Osteocyte (in vitro differentiated cells): ENCODE measurements at regions not wholly inside any gene's neighbourhood (a gene's known extent, or its start where the extent isn't known, plus 50 kb on each side); places are given as distances from the start of the nearest gene placed in this dataset.

Source experiments
- DNase-seq: peaks from one replicate; pipeline ENCODE4 v3.0.0; 2021; ENCODE audit warnings: mixed read lengths; ENCODE audit not compliant: unreplicated experiment; ENCODE audit errors: extremely low spot score
- H3K27ac Mint-ChIP-seq: one replicate; pipeline ENCODE4 v1.8.0; 2021; ENCODE audit warnings: mild to moderate bottlenecking, mixed read lengths; ENCODE audit not compliant: unreplicated experiment
- H3K27me3 Mint-ChIP-seq: one replicate; pipeline ENCODE4 v1.8.0; 2021; ENCODE audit warnings: mixed read lengths; ENCODE audit not compliant: unreplicated experiment
- H3K36me3 Mint-ChIP-seq: one replicate; pipeline ENCODE4 v1.8.0; 2021; ENCODE audit warnings: mixed read lengths; ENCODE audit not compliant: unreplicated experiment
- H3K4me1 Mint-ChIP-seq: one replicate; pipeline ENCODE4 v1.8.0; 2021; ENCODE audit warnings: mixed read lengths; ENCODE audit not compliant: unreplicated experiment
- H3K4me3 Mint-ChIP-seq: one replicate; pipeline ENCODE4 v1.8.0; 2021; ENCODE audit warnings: mild to moderate bottlenecking, moderate library complexity, mixed read lengths; ENCODE audit not compliant: unreplicated experiment
- H3K9me3 Mint-ChIP-seq: one replicate; pipeline ENCODE4 v1.8.0; 2021; ENCODE audit warnings: mixed read lengths; ENCODE audit not compliant: unreplicated experiment
- CTCF ChIP-seq: fragments of 200-600 bp; sonication (generic); IDR thresholded peaks from 2 replicates; pipeline ENCODE4 v1.5.0; 2021; ENCODE audit warnings: antibody characterized with exemption, mild to moderate bottlenecking, moderate library complexity

GRCh38 chr3:189108735-189109134 is 63.0 kb upstream of the TPRG1 start:
- H3K27ac Mint-ChIP-seq: no peak overlapping the region

GRCh38 chr3:189109145-189109544 is 62.6 kb upstream of the TPRG1 start:
- Mint-ChIP-seq H3K27me3 (peaks cover 47% of the 10 kb centered on the region), H3K4me3 (no peak overlapping the region), H3K27ac (no peak overlapping the region), H3K9me3 (peaks cover 13% of the 10 kb centered on the region), H3K36me3 (no peaks in the 10 kb centered on the region), H3K4me1 (peaks cover 5% of the 10 kb centered on the region)
- no peak for TF ChIP-seq CTCF
- no peak for DNase-seq

More at GRCh38 chr3:189108735-189109134, 63.0 kb upstream of the TPRG1 start:
- DNase-seq: no peak
- Mint-ChIP-seq H3K4me3 (no peak overlapping the region), H3K9me3 (peaks cover 17% of the 10 kb centered on the region), H3K27me3 (peaks cover 47% of the 10 kb centered on the region), H3K36me3 (no peaks in the 10 kb centered on the region), H3K4me1 (peaks cover 7% of the 10 kb centered on the region)
- TF ChIP-seq CTCF: no peak

GRCh38 chr3:189117087-189117486 is 54.7 kb upstream of the TPRG1 start:
- peaks cover 5% of the 10 kb centered on the region for H3K27me3 Mint-ChIP-seq
- no peak for TF ChIP-seq CTCF
- no peak for DNase-seq
- peaks cover 2% of the 10 kb centered on the region for H3K4me1 Mint-ChIP-seq
- H3K4me3 Mint-ChIP-seq: no peak overlapping the region
- no peaks in the 10 kb centered on the region for H3K36me3 Mint-ChIP-seq
- H3K9me3 Mint-ChIP-seq: peaks cover 4% of the 10 kb centered on the region
- H3K27ac Mint-ChIP-seq: no peak overlapping the region

- Mint-ChIP-seq H3K36me3 (no peaks in the 10 kb centered on the region), H3K27ac (no peak overlapping the region), H3K9me3 (no peaks in the 10 kb centered on the region), H3K27me3 (no peaks in the 10 kb centered on the region), H3K4me1 (peaks cover 2% of the 10 kb centered on the region), H3K4me3 (no peak overlapping the region)
- DNase-seq: no peak
- no peak for TF ChIP-seq CTCF
Measured at GRCh38 chr3:189118896-189119295, 52.9 kb upstream of the TPRG1 start.

GRCh38 chr3:189119950-189120349 is 51.8 kb upstream of the TPRG1 start:
- no peaks in the 10 kb centered on the region for H3K27me3 Mint-ChIP-seq
- no peaks in the 10 kb centered on the region for H3K36me3 Mint-ChIP-seq
- no peak overlapping the region for H3K27ac Mint-ChIP-seq
- H3K4me3 Mint-ChIP-seq: no peak overlapping the region
- no peak for DNase-seq
- H3K9me3 Mint-ChIP-seq: no peaks in the 10 kb centered on the region
- TF ChIP-seq CTCF: no peak
- peaks cover 2% of the 10 kb centered on the region for H3K4me1 Mint-ChIP-seq
